SK-N-MC (cell line): ENCODE measurements at regions not wholly inside any gene's neighbourhood (a gene's known extent, or its start where the extent isn't known, plus 50 kb on each side); places are given as distances from the start of the nearest gene placed in this dataset.

Experiments
- EZH2 ChIP-seq: fragments of 200-600 bp; sonication (generic); IDR thresholded peaks from one replicate; pipeline ENCODE4 v1.6.1; 2017; ENCODE audit warnings: antibody characterized with exemption
- FOXP2 ChIP-seq: optimal IDR thresholded peaks from 2 replicates; pipeline ENCODE3; 2011; ENCODE audit warnings: mild to moderate bottlenecking, moderate library complexity; ENCODE audit not compliant: insufficient read depth; ENCODE audit errors: extremely low read length, control extremely low read depth

DNA sequence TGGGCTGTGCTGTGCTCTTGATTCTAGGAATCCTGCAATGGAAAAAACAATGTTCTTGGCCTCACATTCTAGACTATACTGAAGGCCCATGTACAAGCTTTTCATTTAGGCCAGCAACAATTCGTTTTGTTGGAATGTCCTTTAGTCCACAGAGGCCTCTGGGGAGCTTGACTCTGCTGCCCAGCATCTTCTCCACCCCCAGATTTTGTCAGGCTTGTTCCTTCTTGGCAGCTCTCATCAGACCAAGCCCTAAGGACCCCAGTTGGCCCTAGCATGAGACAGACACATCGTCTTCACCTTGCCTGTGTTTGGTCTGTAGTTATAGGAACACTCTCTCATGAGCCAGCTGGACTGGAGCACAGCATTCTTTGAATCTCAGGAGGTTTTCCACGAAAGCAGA lies 300.1 kb downstream of the VRK1 start:
- no peak for TF ChIP-seq EZH2
- TF ChIP-seq FOXP2: no peak
